Spleen (tissue), 11 donors: ENCODE measurements at regions not wholly inside any gene's neighbourhood (a gene's known extent, or its start where the extent isn't known, plus 50 kb on each side); places are given as distances from the start of the nearest gene placed in this dataset.

ENCODE experiments used
- DNase-seq: peaks from one replicate; pipeline ENCODE4 v3.0.0-alpha.2; 2020
- H3K27ac ChIP-seq, 8 donors: fragments of 200-600 bp; sonication (generic) in 7 of 8; 1 replicate in 4 of 8; 2 replicates in 4 of 8; pipeline versions ENCODE4 v1.5.0 to v1.8.0; 2016 to 2021; ENCODE audit warnings: inconsistent platforms in 4 of 8, mild to moderate bottlenecking in 4 of 8, moderate library complexity in 1 of 8
- H3K27me3 ChIP-seq, 7 donors: fragments of 200-600 bp; sonication (generic) in 6 of 7; replicated peaks in 1 of 7; 1 replicate in 4 of 7; 2 replicates in 3 of 7; pipeline versions ENCODE4 v1.5.0 to v1.8.0; 2016 to 2021; ENCODE audit warnings: inconsistent platforms in 3 of 7, mild to moderate bottlenecking in 1 of 7
- H3K36me3 ChIP-seq, 6 donors: fragments of 200-600 bp; sonication (generic) in 5 of 6; 1 replicate in 4 of 6; 2 replicates in 2 of 6; pipeline versions ENCODE4 v1.5.0 to v1.8.0; 2016 to 2021; ENCODE audit warnings: inconsistent platforms in 2 of 6
- H3K4me1 ChIP-seq, 6 donors: fragments of 200-600 bp; sonication (generic) in 5 of 6; 1 replicate in 3 of 6; 2 replicates in 3 of 6; pipeline versions ENCODE4 v1.5.0 to v1.8.0; 2016 to 2021; ENCODE audit warnings: inconsistent platforms in 3 of 6
- H3K4me3 ChIP-seq, 8 donors: fragments of 200-600 bp; sonication (generic) in 7 of 8; 1 replicate in 4 of 8; 2 replicates in 4 of 8; pipeline versions ENCODE4 v1.5.0 to v1.8.0; 2016 to 2021; ENCODE audit warnings: inconsistent platforms in 4 of 8, mild to moderate bottlenecking in 4 of 8, moderate library complexity in 2 of 8
- H3K9me3 ChIP-seq, 8 donors: fragments of 200-600 bp; sonication (generic) in 7 of 8; 1 replicate in 4 of 8; 2 replicates in 4 of 8; pipeline versions ENCODE4 v1.5.0 to v1.8.0; 2016 to 2021; ENCODE audit warnings: inconsistent platforms in 4 of 8
- POLR2A ChIP-seq, 3 donors: fragments of 450-650 bp; IDR thresholded peaks; one replicate each; pipeline ENCODE4 v1.5.1; 2017; ENCODE audit warnings: antibody characterized with exemption in 3 of 3, mild to moderate bottlenecking in 1 of 3
- POLR2AphosphoS5 ChIP-seq, 3 donors: sonication (generic); formaldehyde crosslinking; IDR thresholded peaks; one replicate each; pipeline ENCODE4 v1.5.1; 2017; ENCODE audit warnings: antibody characterized with exemption in 3 of 3
- WGBS, 5 donors: extraction: QIAGEN DNeasy Blood & Tissue Kit in 3 of 5; methylation state at CpG; one replicate each; pipeline versions ENCODE4 v1.1.5 to v1.1.7; 2013 to 2018; 5-methylcytosine and 5-hydroxymethylcytosine counted together
- intact Hi-C: fragments of 100-400 bp; cut with DNase I; formaldehyde crosslinking; loops from one replicate; pipeline ENCODE4 v1.15.0; 2023; ENCODE audit warnings: low total_unique reads
- TF ChIP-seq, protein P1 (sequence below), 11 experiments: fragments of 200-600 bp in 7 of 11; fragments of 450-650 bp in 4 of 11; sonication (generic) in 4 of 11; IDR thresholded peaks in 8 of 11; conservative IDR thresholded peaks in 3 of 11; 1 replicate in 7 of 11; 2 replicates in 4 of 11; pipeline versions ENCODE4 v1.4.0 to v1.8.0; 2016 to 2021; ENCODE audit warnings: antibody characterized with exemption in 11 of 11, inconsistent platforms in 4 of 11, mild to moderate bottlenecking in 1 of 11
- donor health status: healthy with polysubstance abuse.
- donor health status: DM: no; HTN: no; CAD: no; lungs with moderate emphysema.
- donor health status: DM: no; HTN: no; CAD: no.
- donor health status: Bipolar disorder and iron deficiency.
- donor health status: healthy.
- donor health status: DM: no; HTN: no; CAD: no.
- donor health status: DM: yes; HTN: yes; CAD: no.

DNA sequence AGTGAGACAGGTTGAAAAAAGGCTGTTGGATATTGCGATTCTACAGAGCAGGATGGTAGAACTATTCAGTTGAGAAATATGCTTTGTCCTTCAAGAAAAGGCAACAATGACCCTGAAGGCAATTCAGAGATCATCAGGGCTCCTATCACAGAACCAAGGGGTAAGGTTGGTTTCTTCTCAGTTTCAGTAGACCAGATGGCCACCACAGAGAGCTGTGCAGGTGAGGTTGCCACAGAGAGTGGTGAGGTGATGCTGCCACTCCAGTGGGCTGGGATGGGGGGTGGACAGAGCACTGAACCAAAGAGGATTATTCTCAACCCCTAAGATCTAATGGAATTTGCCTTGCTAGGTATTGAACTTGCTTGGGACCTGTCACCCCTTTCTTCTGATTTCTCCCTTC lies 64.6 kb upstream of the ZBTB7C start:
- no peak for DNase-seq
- no peak for TF ChIP-seq POLR2AphosphoS5 (IDR thresholded peaks at IDR 0.05)
- TF ChIP-seq, protein P1, sequence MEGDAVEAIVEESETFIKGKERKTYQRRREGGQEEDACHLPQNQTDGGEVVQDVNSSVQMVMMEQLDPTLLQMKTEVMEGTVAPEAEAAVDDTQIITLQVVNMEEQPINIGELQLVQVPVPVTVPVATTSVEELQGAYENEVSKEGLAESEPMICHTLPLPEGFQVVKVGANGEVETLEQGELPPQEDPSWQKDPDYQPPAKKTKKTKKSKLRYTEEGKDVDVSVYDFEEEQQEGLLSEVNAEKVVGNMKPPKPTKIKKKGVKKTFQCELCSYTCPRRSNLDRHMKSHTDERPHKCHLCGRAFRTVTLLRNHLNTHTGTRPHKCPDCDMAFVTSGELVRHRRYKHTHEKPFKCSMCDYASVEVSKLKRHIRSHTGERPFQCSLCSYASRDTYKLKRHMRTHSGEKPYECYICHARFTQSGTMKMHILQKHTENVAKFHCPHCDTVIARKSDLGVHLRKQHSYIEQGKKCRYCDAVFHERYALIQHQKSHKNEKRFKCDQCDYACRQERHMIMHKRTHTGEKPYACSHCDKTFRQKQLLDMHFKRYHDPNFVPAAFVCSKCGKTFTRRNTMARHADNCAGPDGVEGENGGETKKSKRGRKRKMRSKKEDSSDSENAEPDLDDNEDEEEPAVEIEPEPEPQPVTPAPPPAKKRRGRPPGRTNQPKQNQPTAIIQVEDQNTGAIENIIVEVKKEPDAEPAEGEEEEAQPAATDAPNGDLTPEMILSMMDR (IDR thresholded peaks at IDR 0.05 in 8 of 11, conservative IDR thresholded peaks at IDR 0.05 in 3 of 11): no peak
- TF ChIP-seq POLR2A (IDR thresholded peaks at IDR 0.05): no peak
- H3K27ac ChIP-seq: no peak overlapping the region
- H3K36me3 ChIP-seq: no peaks in the 10 kb centered on the region
- peaks cover 0 to 15% (median 3%) of the 10 kb centered on the region in 6 donors for H3K4me1 ChIP-seq
- H3K9me3 ChIP-seq: peaks cover 0 to 13% (median 0%) of the 10 kb centered on the region in 8 donors
- 90 to 97% (median 93%) methylated on average over 1 of the region's 1 CpG for WGBS, 5 donors
- H3K27me3 ChIP-seq: peaks cover 0 to 7% (median 0%) of the 10 kb centered on the region in 7 donors
- intact Hi-C loops: no loop called here
- no peak overlapping the region for H3K4me3 ChIP-seq

DNA sequence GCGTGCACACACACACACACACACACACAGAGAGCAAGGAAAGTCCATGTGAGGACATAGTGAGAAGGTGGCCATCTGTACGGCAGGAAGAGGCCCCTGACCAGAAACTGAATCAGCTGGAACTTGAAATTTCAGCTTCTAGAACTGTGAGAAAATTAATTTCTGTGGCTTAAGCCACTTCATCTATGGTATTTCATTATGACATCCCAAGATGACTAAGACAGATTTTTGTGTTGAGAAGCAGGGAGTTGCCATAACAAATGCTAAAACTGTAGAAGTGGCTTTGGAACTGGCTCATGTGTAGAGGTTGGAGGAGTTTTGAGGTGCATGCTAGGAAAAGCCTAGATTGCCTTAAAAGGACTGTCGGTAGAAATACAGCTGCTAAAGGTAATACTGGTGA lies 63.4 kb upstream of the ZBTB7C start:
- 61 to 93% (median 62%) methylated on average over 2 to 3 of the region's 3 CpGs for WGBS, 5 donors
- Histone ChIP-seq H3K4me1 (peaks cover 0 to 15% (median 3%) of the 10 kb centered on the region in 6 donors), H3K4me3 (no peak overlapping the region), H3K9me3 (peaks cover 0 to 8% (median 0%) of the 10 kb centered on the region in 8 donors), H3K36me3 (no peaks in the 10 kb centered on the region), H3K27me3 (peaks cover 0 to 7% (median 0%) of the 10 kb centered on the region in 7 donors), H3K27ac (no peak overlapping the region)
- no peak for DNase-seq
- intact Hi-C loops: no loop called here
- TF ChIP-seq, protein P1 (IDR thresholded peaks at IDR 0.05 in 8 of 11, conservative IDR thresholded peaks at IDR 0.05 in 3 of 11): no peak
- TF ChIP-seq POLR2AphosphoS5 (IDR thresholded peaks at IDR 0.05) (no peak), POLR2A (IDR thresholded peaks at IDR 0.05) (no peak)

DNA sequence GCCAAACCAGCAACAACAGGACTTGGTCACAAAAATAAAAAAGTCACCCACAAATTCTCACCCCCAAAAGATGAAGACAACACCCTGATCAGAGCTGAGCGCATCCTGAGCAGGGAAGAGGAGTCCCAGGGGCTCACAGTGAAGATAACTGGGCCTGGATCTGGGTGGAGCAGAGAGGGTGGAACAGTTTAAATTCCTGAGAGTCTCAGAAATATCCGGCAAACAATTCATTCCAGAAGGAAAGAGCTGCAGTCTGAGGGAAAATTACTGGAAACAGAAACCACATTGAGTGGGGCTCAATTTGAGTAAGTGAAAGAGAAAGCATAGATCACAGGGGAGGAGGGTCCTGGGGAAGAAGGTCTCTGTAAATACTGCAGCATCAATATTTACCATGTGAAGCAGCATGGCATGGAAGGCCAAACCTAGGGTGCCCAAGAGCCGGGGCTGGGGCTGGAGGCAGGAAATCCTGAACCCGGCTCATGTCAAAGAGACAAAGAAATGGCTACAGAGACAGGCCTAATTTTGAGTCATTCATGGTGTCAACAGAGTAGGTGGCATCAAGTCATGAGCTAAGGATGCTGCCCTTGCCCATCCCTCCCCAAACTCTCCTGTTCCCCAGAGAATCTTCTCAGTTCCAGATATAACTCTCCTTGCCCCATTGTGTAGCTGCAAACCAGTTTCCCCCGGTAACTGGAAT lies 61.4 kb upstream of the ZBTB7C start:
- H3K9me3 ChIP-seq: peaks cover 0 to 8% (median 0%) of the 10 kb centered on the region in 8 donors
- intact Hi-C loops: no loop called here
- 71 to 80% (median 78%) methylated on average over 5 of the region's 5 CpGs for WGBS, 5 donors

DNA sequence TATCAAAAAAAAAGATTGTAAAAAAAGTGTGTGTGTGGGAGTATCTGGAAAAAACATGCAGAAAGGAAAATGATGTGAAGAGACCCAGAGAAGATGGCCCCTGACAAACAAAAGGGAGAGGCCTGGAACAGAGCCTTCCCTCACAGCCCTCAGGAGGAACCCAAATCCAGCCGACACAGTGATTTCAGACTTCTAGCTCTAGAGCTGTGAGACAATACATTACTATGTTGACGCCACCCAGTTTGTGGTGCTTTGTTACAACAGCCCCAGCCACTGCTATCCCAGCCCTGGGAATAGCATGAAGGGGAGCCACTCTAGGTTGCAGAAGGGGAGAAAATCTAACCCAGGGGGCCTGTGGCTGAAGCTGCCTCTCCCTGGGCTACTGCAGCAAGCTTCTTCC lies 59.0 kb upstream of the ZBTB7C start:
- Histone ChIP-seq H3K4me1 (peaks cover 0 to 10% (median 3%) of the 10 kb centered on the region in 6 donors), H3K27ac (no peak overlapping the region), H3K36me3 (no peaks in the 10 kb centered on the region), H3K9me3 (peaks cover 0 to 8% (median 0%) of the 10 kb centered on the region in 8 donors), H3K4me3 (no peak overlapping the region), H3K27me3 (peaks cover 0 to 6% (median 0%) of the 10 kb centered on the region in 7 donors)
- DNase-seq: no peak
- intact Hi-C loops: no loop called here
- 82 to 100% (median 85%) methylated on average over 2 of the region's 2 CpGs for WGBS, 5 donors
- TF ChIP-seq POLR2A (IDR thresholded peaks at IDR 0.05) (no peak), POLR2AphosphoS5 (IDR thresholded peaks at IDR 0.05) (no peak)
- TF ChIP-seq, protein P1 (IDR thresholded peaks at IDR 0.05 in 8 of 11, conservative IDR thresholded peaks at IDR 0.05 in 3 of 11): no peak

More for the DNA sequence above, 61.4 kb upstream of the ZBTB7C start:
- Histone ChIP-seq H3K27ac (peak overlapping the region in 6 of 8 donors; percentile 16 to 73 (median 28)), H3K4me1 (peaks cover 0 to 10% (median 3%) of the 10 kb centered on the region in 6 donors), H3K36me3 (no peaks in the 10 kb centered on the region), H3K4me3 (no peak overlapping the region), H3K27me3 (peaks cover 0 to 7% (median 0%) of the 10 kb centered on the region in 7 donors)
- TF ChIP-seq POLR2A (IDR thresholded peaks at IDR 0.05): no peak
- TF ChIP-seq POLR2AphosphoS5 (IDR thresholded peaks at IDR 0.05): no peak
- no peak for DNase-seq
